GM19023 (cell line): ENCODE measurements at regions not wholly inside any gene's neighbourhood (a gene's known extent, or its start where the extent isn't known, plus 50 kb on each side); places are given as distances from the start of the nearest gene placed in this dataset.
"Not testable (repeated sequence)": the region's sequence is repeated elsewhere in the genome, so short reads cannot be mapped to it uniquely, and the experiment has no call there.

Experiments used
- ATAC-seq: cut with Tn5 transposase; IDR thresholded peaks from one replicate; pipeline ENCODE4 v1.9.1; 2021; ENCODE audit warnings: mild to moderate bottlenecking, moderate library complexity; ENCODE audit not compliant: unreplicated experiment

DNA sequence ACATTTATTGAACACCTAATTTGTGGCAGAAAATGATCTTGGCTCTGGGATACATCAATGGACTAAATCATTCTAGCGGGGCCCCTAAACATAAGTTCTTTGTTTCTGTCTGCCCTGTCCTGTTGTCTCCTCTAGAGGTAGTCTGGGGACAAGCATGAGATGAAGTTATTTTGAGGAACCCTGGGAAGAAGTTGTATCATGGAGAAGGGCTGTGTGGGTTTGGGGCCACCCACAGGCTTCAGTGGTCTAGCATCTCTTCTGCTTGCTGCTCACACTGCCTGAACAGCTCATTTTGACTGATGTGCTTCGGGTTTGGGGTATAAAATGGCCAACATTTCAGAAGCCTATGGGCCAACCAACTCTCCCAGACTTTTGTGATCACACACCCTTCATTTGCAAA is 50.3 kb upstream of the OSBPL11 start:
- ATAC-seq, result no peak

DNA sequence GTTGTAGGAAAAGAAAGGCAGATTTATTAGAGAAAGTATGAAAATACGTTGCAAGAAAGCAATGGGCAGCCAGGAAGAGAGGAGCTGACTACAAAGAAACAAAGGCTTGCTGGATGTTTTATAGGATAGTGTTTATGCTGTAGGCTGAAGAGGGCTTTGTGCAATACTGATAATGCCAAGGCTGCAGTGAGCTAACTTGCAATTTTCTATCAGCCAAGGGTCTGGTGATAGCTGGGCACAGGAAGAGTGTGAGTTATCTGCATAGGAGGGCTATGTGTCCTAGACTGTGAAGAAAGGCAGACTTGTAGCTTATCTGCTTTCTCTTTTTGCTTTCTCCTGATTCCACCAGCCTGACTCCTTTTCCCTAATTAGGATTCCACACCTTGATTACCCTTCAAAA is 51.3 kb upstream of the OSBPL11 start:
- no peak for ATAC-seq

DNA sequence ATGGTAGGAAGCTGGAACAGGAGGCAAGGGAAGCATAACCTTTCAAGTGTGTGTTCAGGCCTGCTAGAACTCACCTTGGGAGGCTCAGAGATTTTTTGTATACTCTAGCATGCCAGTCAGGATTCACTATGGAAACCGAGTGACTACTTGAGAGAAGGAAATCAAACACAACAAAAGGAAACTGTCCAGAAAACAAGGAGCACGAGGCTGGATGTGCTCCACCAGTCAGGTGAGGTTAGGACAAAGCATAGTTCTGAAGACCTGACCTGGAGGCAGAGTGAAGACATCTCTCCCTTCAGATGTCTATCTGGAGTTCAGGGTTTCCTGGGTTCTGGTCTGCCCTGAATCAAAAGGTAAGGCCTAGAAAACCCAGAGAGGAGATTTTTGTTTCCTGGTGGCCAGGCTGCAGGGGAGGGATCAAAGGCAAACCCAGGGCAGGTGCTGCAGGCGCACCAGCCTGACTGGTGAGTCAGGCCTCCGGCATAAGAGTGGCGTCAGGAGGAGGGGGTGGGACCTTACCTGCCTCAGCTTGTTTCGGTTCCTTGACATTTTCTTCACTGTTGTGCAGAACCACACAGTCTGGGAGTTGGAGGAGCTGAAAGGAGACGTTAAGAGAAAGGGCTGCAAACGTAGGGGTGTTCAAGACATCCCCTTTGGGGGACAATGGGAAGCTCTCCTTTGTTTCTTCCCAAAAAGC is 52.2 kb upstream of the OSBPL11 start:
- no peak for ATAC-seq

DNA sequence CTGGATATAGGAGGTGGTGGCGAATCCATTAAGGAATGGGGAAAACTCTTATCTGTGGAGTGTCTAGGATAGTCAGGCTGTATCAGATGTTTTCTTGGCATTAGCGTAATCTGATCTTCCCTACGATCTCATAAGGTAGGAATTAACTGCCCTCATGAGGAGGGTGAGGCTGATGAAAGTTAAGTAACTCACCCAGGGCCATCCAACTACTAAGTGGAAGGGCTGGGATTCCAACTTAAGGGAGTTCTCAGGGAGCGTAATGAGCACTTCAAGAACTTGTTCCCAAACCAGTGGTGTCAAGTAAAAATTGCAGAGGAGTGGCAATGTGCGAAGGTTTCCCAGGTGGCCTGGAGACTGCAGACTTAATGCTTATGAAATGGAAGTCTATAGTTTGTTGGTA is 55.9 kb upstream of the OSBPL11 start:
- ATAC-seq, result no peak

DNA sequence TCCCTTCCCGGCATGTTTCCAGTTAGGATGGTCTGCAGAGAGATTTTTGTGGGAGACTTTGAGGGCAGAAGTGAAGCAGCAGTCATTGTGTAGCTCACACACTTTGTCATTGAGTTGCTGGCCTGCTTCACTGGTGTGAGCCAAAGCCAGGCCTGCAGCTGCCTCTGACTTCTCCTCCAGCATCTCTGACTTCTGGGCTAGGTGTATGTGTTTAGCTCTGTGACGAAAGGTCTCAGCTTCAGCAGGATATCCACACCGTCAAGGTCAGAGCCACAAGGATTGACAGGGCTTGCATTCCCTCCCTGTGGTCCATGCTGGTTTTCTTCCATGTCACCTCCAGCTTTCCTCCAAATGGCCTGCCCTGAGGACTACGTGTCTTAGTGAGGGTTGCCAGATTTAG is 57.1 kb upstream of the OSBPL11 start:
- no peak for ATAC-seq

DNA sequence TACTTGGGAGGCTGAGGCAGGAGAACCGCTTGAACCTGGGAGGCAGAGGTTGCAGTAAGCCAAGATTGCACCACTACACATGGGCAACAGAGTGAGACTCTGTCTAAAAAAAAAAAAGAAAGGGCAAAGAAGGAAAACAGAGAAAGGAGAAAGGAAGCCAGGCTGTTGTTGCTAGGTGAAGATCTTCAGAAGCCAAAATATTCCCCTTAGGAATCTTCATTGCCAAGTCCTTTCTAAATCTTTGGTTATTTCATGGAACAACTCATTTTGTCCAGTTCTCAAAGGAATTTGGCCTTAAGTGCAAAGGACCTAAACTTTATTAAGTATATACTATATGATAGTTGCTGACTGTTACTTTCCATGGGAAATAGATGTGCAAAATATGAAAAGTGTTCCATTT is 59.2 kb upstream of the OSBPL11 start:
- ATAC-seq, result no peak

DNA sequence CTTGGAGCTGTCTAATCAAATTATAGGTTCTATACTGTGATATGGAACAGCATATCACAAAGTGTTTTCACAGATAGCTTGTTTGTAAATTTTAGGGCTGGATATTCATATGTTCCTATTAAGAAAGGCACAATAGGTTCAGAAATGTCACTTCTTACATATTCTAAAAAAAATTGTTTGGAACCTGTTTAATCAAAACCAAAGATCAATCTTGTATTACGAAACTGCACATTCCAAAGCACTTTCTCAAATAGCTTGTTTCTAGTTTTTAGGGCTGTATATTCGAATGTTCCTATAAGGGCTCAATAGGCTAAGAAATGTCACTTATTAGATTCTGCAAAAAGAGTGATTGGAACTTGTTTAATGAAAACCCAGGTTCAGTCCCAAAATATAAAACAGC is 67.4 kb upstream of the OSBPL11 start:
- no peak for ATAC-seq

DNA sequence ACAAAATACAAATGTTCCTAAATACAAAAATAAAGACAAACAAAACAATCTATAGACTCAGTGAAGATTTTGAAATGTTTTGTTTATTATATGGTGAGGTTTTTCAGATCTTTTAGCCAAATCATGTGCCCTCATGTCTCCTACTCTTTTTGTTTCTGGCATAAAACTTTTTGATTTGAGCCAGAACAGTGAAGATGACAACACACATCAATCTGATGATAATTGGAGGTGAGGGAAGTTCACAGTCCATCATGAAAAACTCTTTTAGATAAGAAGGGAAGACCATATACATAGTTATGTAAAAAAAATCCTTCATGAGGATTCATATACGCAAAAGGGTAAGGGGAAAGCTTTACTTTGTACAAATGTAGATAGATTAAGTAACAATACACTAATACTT is 75.1 kb upstream of the OSBPL11 start:
- ATAC-seq, result no peak

DNA sequence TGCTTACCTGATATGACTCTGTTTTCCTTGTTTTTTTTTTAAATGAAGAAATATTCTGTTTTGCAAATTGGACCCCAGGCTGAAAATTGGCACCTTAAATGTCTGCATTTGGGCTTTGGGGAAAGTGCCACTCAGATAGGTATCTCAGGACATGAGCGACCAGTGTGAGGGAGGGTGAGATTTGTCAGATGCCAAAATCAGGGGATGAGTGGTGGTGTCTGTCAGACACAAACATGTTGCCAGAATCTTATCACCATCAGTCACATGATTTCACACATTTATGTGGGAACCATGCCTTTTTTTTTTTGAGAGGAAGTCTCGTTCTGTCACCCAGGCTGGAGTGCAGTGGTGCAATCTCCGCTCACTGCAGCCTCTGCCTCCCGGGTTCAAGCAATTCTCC is 75.6 kb upstream of the OSBPL11 start:
- no peak for ATAC-seq

DNA sequence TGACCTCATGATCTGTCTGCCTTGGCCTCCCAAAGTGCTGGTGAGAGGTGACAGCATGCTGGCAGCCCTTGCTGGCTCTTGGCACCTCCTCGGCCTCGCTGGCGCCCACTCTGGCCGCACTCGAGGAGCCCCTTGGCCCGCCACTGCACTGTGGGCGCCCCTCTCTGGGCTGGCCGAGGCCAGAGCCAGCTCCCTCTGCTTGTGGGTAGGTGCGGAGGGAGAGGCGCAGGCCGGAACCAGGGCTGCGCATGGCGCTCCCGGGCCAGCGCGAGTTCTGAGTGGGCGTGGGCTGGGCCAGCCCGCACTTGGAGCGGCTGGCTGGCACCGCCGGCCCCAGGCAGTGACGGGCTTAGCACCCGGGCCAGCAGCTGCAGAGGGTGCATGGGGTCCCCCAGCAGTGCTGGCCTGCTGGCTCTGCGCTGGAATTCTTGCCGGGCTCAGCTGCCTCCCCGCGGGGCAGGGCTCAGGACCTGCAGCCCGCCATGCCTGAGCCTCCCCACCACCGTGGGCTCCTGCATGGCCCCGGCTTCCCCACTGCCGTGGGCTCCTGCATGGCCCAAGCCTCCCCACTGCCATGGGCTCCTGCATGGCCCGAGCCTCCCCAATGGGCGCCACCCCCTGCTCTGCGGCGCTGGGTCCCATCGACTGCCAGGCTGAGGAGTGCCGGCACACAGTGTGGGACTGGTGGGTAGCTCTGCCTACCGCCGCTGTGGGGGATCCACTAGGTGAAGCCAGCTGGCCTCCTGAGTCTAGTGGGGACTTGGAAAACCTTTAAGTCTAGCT is 76.4 kb upstream of the OSBPL11 start:
- no peak for ATAC-seq

DNA sequence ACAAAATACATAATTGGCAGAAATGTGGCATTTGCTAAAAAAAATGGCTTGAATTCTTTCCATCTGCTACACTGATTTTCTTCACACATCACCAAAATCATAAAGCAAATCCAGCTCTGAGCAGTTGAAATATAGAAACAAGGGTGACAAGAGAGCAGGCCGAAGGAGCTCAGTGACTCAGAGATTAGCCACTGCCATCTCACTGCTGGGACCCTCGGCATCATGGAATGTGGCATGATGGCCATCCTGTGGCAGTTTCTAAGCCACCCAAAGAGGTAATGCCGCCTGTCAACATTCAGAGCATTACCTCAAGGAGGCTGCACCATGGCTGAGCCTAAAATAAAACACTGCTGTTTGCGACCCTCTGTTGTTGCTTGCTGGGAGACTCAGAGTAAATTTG is 80.5 kb upstream of the OSBPL11 start:
- no peak for ATAC-seq

DNA sequence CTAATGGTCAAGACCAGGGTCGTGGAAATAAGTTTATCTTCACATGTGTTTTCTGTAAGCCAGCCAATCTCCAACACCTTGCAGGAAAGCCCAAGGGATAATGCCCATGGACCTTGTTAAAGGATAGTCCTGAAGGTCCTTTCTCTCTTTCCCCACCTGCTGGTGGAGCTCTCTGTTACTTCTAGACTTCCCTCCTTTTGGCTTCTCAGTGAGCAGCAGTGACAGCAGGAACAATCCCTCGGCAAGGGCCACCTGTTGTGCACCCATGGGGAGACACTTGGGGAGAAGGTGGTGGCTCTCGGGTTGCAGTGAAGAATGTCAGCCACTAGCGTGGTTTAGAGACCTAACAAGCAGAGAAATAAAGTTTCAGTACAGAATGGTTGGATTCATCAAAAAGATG is 84.0 kb upstream of the OSBPL11 start:
- ATAC-seq, result no peak

DNA sequence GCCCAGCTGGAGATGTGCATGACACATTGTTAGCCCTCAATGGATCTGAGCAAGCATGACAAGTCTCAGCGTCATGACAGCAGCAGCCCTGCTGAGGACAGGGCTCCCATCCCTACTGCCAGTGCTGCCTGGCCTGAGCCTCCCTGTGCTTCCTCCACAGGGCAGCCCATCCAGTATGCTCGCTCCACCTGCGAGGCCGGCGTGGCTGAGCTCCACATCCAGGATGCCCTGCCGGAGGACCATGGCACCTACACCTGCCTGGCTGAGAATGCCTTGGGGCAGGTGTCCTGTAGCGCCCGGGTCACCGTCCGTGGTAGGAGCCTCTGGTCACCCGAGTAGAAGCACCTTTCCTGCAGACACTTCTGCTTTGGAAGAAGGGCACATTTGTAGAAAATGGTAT is 85.8 kb upstream of the OSBPL11 start:
- no peak for ATAC-seq

DNA sequence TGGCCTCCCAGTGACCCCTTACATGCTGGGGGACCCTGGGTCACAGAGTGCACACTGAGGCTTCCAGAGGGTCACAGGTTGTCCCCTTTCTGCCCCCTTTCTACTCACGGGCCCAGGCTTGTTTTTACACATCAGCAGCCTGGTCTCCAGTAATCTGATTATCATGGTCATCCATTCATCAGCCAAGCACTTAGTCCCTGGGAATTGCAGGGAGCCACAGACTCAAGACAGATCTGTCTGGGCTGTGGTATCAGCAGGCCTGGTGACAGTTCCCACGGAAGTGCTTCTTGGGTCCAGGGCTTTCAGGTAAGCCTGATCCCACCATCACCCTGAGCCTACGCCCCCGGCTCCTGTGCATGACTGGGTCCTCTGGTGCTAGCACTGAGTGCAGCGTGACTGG is 86.6 kb upstream of the OSBPL11 start:
- ATAC-seq, result not testable (repeated sequence)

DNA sequence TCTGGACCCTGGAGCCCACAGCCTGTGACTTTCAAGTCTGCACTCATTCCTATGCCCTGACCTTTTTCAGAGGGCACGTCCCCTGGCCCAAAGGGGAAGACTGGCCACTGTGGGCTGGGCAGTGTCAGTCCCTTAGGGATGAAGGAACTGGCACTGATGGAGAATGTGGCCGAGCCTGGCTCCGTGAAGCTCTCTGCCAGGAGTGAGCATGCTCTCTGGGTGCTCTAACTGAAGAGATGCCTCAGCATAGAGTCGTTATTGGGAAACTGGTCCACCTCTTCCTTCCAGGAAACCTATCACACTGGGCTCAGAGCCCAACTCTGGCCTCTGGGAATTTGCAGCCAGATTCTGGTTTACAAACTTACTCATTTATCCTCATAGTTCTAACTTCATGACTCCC is 87.3 kb upstream of the OSBPL11 start:
- not testable (repeated sequence) for ATAC-seq

DNA sequence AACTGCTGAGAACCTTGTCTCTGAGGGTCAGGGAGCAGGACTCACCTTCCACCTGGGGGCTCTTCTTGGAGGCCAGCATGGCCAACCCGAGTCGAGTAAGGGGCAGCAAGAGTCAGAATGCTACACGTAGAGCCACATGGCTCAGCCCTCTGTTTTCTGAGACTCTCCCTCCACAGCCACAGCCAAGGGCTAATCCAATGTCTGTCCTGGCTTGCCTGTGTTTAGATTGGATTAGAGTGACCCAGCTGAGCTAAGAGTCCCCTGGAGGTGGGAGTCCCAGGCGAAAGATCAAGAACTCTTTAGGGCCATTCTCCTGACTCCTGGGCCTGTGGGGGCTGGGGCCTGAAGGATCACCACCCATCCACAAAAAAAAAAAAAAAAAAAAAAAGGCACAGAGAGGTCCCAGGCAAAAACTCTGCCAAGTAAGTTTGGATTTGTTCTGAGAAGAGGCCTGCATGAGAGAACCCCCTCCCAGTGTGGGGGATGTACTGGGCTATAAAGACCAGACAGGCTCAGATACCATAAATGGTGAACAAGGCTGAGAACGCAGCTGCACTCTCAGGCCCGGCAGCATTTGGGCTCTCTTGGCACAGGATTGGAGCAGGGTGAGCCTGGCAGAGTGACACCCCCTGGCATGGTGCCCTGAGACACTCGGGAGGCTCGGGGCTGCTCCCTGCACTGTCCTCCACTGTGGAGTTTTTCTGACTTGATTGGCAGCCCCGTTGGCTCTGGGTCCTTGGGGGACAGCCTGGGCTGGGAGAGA is 88.0 kb upstream of the OSBPL11 start:
- no peak for ATAC-seq

DNA sequence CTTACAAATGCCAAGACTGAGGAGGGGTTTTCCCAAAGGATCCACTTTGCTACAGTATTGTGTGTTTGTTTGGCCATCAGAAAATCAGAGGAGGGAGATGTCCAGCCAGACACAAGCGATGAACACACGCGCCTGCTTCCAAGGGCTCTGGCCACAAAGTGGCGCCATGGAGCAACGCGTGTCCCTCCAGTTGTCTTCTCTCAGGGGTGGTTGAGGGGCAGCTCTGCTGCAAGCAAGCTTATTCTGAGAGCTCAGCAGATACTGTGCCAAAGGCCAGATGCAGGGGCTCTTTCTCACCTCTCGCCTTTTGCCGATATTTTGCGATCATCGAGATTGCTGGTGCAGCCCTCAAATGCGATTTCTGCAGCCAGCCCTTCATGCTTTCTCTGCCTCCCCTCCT is 88.9 kb upstream of the OSBPL11 start:
- ATAC-seq, result no peak

DNA sequence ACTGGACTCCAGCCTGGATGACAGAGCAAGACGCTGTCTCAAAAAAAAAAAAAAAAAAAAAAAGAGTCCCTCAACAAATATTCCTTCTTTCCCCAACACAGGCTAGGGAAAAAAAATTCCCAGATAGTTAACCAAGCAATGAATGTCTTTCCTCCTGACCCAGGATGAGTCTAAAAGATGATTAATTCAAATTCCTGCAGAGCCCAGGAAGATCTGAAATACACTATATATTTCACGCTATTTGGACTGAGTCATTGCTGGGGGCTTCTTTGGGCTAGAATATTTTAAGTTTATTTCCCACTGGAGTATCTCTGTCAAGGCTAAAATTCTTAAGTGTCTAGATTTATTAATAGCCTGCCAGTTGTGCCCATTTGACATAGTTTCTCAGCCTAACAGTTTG is 90.4 kb upstream of the OSBPL11 start:
- ATAC-seq, result not testable (repeated sequence)

DNA sequence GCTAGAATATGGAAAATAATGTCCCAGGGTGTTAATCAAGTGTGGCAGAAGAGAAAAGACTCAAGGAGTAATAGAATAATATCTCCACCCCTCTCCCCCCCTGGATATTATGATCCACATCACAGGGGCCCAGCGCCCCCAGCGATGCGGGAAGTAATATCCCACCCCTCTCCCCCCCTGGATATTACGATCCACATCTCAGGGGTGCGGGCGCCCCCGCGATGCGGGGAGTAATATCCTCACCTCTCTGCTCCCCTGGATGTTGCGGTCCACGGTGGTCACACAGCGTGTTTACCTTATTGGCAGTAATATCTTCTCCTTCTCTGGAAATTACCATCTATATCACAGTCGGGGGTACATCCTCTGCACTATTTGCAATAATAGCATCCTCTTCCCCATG is 97.1 kb upstream of the OSBPL11 start:
- no peak for ATAC-seq

DNA sequence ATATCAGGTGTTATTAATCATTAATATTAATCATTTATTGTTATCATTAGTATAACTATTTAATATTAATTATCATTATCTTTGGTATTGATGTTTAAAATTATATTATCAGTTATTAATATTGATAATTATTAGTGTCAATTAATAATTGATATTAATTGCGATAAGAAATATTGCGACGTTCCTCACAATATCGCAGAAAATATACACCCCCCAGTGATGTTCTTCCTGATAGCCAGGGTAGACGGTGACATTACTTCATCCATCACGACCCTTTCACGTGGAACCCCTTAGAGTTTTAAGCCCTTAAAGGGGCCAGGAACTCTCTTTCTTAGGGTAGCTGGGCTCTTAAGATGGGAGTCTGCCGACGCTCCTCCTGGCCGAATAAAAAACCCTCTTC is 98.6 kb upstream of the OSBPL11 start:
- no peak for ATAC-seq

DNA sequence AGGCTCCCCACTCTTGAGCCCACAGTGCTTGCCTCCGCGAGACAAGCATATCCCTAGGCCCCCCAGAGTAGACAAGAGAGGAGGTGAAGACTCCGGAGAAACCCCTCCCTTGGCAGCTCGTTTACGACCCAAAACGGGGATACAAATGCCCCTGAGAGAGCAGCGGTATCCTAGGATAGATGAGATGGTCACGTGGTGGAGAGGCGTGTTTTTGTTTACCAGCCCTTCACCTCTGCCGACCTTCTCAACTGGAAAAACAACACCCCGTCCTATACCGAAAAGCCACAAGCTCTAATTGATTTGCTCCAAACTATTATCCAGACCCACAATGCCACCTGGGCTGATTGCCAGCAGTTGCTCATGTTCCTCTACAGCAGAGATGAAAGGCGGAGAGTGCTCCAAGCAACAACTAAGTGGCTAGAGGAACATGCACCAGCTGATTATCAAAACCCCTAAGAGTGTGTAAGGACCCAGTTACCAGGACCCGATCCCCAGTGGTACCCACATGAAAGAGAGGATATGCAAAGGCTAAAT is 99.5 kb upstream of the OSBPL11 start:
- ATAC-seq, result no peak

DNA sequence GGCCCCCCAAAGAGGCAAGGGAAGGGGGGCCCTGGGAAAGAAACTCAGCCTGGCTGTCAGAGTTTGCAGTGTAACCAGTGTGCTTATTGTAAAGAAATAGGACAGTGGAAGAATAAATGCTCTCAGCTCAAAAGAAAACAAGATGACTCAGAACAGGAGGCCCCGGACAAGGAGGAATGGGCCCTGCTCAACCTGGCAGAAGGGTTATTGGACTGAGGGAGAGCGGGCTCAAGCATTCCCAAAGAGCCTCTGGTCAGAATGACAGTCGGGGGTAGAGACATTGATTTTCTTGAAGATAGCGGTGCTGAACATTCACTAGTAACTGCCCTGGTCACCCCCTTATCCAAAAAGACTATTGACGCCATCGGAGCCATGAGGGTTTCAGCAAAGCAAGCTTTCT is 100.4 kb upstream of the OSBPL11 start:
- ATAC-seq, result no peak
